GM18909 (cell line): ENCODE measurements at regions not wholly inside any gene's neighbourhood (a gene's known extent, or its start where the extent isn't known, plus 50 kb on each side); places are given as distances from the start of the nearest gene placed in this dataset.

Experiments used
- ATAC-seq: cut with Tn5 transposase; IDR thresholded peaks from one replicate; pipeline ENCODE4 v1.9.1; 2021; ENCODE audit warnings: mild to moderate bottlenecking; ENCODE audit not compliant: unreplicated experiment, poor library complexity

DNA sequence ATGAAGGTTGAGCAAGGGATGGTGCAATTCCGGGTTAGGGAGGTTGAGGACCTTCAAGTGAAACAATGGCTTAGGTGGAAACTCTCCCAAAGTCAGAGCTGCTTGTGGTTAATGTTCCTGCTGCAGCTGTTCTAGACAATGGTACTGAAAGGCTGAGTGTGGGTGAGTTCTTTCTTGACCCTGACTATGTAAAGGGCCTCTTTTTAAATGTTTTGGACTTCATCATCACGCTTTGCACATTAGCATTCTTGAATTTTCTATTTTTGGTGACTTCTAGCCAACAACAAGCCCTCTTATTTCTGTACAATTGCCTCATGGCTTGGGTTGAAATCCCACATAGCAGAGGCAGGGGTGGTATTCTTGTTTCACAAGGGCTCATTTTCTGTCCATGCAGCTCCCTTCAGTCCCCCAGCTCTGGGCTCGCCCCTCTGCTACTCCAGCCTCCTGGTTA, 136.3 kb upstream of the ANKRD55 start:
- no peak for ATAC-seq

DNA sequence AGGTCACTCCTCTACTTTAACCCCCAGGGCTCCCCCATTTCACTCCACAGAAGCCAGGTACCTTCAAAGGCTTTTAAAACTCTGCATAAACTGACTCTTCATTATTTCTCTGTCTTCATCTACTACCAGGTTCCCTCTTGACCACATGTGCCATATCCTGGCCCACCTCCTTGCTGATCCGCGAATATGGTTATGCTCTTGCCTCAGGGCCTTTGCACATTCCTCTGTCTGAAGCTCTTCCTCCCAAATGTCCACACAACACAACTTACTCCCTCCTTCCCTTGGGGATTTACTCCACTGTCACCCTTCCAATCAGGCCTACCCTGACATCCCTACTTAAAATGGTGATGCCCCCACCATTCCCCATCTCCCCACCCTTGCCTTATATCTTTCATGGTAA, 134.6 kb upstream of the ANKRD55 start:
- no peak for ATAC-seq

DNA sequence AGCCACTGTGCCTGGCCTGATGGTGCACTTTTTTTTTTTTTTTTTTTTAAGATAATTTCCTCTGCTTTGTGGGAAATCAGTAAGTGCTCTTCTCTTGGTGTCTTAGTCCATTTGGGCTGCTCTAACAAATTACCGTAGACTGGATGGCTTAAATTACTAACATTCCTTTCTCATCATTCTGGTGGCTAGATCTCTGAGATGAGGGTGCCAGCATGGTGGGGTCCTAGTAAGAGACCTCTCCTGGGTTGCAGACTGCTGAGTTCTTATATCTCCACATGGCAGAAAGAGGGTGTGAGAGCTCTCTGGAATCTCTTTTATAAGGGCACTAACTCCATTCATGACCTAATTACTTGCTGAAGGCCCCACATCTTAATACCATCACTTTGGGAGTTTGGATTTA, 133.9 kb upstream of the ANKRD55 start:
- no peak for ATAC-seq

DNA sequence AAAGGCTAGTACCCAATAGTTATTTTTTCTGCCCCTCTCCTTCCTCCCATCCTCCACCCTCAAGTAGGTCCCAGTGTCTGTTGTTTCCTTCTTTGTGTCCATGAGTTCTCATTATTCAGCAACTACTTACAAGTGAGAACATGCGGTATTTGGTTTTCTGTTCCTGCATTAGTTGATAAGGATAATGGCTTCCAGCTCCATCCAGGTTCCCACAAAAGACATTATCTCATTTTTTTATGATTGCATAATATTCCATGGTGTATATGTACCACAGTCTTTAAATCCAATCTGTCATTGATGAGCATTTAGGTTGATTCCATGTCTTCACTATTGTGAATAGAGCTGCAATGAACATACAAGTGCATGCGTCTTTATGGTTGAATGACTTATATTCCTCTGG, 128.3 kb upstream of the ANKRD55 start:
- no peak for ATAC-seq

DNA sequence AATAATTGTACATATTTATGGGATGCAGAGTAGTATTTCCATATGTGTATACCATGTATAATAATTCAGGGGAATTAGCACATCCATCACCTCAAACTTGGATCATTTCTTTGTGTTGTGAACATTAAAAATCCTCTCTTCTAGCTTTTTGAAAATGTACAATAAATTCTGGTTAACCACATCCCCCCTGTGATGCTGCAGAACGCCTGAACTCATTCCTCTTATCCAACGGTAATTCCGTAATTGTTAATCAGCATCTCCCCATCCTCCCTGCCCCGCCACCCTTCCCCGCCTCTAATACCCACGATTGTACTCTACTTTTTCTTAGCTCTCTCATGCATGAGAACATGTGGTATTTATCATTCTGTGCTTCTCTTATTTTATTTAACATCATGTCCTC, 127.7 kb upstream of the ANKRD55 start:
- ATAC-seq = no peak

DNA sequence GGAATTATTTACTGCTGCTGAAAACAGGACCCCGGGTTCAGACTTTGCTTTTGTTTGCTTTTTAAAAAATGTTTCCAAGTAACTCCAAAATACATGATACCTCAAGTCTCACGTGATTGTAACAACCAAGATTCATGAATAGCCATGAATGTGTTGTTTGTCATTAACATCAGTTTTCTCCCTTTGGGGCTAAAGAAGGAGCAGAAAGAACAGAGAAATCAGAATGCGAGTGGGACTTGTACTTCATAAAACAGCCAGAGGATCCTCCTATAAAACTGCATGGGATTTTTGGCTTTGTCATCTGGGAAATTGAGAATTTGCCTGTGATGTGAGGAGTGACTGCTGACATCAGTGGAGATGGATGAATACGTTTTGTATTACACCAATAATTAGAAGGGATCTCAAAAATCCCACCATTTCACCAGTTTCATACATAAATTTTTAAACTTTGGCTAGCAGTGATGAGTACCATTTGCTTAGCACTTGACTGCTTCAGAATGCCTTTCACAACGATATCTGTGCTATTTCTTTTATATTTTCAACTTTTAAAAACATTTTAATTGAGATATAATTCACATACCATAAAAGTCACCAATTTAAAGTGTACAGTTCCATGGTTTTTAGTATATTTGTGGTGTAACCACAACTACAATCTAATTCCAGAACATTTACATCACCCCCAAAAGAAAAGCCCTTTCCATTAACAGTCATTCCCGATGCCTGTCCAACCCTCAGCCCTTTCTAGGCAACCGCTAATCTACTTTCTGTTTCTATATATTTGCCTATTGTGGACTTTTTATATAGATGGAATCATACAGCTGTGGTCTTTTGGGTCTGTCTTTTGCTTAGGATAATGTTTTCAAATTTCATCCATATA, 126.9 kb upstream of the ANKRD55 start:
- ATAC-seq = no peak

DNA sequence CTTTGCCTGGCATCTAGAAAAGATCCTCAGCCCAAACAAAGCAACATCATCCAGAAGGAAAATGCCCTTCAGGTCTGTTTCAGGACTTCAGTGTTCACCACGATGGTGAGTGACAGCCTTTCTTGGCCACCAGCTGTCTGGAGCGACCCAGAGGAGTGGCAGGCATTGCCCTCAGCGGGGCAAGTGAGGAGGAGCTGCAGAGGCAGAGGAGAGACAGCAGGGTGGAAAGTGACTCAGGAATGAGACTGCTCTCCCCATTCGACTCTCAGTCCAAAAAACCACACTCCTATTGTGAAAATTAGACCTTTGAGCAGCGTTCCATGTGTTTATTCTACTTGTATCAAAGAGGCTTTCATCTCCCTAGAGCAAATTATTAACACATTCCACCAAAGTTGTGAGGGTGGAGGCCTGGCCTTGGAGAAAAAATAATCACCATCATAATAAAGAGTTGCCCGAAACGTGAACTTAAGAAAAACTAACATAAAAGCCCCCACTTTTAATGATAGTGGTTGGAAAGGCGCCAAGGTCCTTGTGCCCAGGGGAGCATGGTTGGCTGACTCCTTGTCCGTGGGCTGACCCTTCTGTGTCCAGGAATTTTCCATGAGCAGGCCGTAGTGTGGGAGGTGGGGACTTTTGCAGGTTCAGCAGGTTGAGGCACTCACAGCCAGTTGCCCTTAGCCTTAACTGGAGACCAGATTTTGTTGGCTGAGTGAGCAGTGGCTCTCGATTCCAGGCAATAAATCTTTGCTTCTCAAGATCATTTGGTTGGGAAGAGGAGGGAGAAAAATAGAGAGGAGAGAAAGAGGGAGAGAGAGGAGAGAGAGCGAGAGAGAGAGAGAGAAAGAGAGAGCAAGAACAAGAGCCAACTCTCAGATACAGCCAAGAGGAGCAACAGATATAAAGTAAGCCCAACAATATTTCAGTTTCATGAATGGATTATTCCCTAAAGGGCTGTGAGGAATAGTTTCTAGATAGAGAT, 125.9 kb upstream of the ANKRD55 start:
- no peak for ATAC-seq

DNA sequence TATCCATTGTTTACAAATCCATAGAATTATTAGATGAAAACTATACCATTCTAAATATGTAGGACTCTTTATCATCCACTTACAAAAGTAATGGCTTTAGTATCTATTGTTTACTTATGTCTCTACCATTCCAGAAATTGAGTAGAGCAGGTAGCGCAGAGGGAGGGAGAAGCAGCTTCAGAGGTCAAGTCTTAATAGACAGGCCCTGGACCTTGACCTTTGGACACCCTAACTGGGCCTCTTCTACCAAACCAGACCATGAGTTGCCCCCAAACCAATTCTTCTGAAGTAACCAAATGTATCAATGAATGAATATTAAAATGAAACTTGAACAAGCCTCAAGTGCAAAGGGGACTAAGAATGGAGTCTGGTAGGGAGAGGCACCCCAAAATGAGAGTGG, 124.9 kb upstream of the ANKRD55 start:
- ATAC-seq = no peak

DNA sequence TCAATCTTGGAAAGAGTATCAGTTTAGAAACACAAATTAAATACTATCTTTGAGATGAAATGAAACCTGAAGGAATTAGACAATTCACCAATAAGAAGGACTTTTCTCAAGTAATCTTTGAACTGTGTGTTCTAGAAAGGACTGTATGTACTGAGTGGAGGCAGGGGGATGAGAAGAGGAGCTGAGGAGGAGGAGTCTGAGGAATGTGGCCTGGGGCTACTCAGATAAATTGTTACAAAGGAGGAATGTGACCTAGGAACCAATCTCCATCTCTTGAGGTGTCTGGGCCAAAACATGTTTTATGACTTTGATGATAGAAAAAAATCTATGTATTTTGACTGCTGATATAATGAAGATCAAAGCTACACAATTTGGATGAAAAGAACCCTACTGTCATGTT, 124.3 kb upstream of the ANKRD55 start:
- ATAC-seq = no peak

DNA sequence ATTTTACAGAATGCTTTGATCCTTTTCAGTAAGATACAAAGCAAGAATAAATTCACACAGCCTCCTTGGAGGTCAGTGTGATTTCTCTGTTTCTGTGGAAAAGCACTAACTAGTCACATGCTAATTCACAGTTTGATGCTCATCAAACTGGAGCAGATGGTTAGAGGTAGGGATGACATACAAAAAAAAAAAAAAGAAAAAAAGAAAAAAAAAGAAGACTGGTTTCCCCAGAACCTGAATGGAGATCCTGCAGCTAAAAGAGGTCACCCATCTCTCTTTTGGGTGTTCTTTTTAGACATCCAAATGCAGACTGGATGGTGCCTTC, 123.7 kb upstream of the ANKRD55 start:
- ATAC-seq = no peak

DNA sequence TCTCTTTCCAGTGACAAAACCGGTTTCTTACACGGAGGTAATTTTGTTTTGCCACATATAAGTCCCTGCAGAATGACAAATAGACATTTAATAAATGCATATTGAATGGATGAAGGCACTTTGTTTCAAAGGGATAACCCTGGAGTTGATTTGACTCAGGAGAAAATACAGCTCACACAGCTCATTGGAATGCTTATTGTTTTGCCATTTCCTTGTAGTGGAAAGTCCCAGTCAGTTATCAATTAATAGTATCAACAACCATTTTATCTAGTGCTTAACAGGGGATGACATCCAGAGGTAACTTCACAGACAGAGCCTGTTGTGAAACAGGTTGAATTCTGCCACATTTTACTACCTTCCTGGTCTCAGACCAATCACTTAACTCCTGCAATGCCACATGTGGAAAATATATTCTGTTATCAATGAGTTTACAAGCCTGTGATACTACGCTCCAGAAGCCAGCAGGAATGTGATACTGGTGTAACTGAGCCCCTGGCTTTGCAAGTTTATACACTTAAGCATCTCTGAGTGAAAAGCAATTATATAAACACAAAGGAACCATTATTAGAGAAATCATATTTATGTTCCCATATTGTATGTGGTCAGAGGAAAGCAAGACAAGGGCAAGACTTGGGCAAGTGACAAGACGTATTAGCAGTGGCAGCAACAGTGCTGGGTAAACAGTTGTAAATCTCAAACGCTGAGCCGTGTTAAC, 123.1 kb upstream of the ANKRD55 start:
- ATAC-seq = no peak

DNA sequence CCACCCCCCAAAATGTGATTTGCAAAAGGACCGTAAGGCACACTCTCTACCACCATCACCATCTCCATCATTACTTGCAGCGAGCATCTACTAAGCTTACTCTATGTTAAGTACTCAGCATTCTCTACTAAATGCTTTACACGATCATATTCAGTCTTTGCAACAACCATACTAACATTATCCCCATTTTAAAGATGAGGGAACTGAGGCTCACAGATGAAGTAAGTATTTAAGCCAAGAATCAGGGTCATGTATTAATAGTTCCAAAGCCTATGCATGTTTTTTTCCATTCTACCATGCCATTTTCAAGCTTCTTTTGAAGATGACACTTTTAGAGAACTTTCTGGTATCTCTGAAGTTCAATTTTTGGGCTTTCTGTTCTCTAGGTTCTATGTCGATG, 121.7 kb upstream of the ANKRD55 start:
- no peak for ATAC-seq

DNA sequence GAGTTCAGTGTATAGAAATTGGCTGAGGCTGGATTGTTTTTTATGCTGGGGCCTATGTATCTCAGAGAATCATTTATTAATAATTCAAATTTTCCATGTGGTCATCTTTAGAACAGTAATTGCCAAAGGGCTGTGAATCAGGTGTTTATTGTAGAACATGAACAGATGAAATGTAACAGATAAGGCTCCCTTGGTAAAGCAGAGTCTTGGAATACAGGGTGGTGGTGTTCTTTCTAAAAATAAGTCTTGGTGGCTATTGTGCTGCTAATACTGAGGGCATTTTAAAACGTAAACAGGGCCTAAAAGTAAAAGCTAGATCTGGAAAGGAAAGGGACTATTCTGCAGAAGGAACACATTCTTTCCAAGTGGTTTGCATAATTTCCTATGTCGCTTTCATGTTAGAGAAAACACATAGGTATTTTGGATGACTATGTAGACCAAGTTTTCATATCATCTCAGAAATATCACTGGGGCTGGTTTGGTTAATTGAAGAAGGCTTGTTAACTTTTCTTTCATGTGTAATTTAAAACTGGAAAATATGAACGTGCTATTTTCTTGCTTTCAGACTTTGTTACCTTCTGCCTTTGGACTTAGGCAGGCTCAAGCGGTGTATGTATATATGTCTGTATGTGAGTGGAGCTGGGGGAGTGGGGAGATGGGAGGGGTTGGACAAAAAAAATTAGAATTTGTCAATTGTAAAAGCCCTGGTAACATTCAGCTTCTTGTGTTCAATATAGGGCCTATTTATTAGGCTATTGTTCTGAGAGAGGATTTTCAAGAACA, 119.9 kb upstream of the ANKRD55 start:
- no peak for ATAC-seq

DNA sequence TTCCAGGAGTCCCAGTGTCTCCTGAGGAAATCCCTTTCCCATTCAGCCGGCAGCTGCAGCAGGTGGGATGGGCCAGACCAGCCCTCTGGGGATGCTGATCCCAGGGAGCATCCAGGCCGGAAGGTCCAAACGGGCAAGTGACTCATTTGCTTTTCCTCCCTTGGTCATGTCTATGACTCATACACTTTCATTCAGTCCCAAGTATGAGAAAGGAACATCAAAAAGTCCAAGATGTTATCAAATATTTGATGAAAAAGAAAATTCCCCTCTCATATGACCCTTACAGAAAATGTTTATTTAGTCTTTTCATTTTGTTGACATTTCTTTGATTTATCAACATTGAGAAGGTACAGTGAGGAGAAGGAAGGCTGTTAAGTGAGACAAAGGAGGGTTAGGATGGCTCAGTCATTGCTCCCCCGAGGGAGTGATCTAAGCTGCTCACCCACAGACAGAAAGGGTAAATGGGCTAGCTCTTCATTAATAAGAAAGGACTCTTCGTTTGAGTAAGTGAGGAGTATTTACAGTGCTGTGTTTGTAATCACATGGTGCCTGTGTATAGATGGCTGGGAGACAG, 117.6 kb upstream of the ANKRD55 start:
- no peak for ATAC-seq

DNA sequence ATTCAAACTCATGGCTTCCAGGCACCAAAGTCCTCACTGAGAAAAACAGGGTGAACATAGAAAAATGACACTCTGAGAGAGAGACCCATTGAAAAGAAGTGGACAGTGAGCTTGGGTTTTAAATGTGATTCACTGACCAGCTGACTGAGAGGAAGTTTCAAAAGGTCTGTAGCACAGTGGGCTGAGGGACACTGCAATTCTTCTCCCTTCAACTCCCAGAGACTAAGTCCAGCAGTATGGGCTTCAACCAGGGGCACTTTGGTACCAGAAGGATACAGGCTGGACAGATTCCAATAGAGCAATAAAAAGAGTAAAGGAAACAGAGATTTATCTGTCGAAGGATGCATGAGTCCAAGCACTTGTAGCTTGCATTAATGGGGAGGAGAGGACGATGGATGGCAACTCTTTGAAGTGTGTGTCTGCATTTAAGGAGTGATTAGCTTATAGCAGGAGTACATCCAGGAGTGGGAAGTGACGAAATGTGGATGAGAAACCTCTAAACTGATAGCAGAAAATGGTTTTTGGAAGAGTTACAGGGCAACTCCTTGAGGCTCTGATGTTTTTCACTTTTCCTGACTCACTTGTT, 117.0 kb upstream of the ANKRD55 start:
- no peak for ATAC-seq

DNA sequence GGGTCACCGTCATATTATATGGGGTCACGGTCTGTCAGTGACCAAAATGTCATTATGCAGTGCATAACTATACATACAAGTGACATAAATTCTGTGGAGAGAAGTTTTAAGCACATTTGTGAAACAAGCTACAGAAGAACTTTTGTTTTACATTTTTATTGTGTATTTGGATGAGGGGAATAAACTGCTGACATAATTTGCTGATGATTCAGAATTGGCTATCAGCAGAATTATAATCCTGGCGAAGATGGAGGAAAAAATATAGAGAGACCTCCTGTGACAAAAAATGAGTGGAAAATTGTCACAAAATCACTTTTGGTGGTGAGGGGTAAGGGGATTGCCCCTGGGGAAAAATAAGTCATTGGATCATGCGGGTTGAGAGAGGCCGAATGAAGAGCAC, 116.3 kb upstream of the ANKRD55 start:
- ATAC-seq = no peak

DNA sequence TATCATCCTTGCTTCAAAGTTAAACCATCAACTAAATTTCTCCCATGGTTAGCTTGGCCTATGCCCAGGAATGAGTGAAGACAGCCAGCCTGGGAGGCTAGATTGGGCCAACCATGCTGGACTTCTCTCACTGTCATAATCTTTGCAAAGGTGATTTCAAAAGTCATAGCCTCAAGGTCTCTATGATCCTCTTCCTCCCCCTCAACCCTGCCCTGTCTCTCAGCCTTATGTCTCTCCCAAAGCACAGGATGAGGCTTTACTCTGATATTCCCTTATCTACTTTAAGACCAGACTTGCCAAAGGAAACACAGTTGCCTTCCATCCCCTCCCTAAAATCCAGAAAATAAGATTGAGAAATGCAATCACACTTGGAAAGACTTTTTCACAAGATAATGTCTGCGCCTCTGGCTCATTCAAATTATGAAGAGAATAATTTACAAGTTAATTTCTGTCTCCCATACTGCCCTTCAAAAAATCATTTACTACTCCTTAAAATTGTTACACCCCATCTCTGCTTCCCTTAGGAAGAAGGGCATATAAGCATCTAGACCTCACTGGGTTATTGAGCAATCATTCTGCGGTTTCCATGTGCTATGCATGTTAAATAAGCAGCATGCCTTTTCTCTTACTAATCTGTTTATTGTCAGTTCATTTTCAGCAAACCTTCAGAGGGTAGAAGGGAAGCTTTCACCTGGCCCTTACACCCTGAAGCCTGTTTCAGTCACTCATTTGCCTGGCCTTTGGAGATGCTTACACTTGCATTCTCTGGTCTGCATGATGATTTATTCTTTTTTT, 113.8 kb upstream of the ANKRD55 start:
- ATAC-seq = no peak

DNA sequence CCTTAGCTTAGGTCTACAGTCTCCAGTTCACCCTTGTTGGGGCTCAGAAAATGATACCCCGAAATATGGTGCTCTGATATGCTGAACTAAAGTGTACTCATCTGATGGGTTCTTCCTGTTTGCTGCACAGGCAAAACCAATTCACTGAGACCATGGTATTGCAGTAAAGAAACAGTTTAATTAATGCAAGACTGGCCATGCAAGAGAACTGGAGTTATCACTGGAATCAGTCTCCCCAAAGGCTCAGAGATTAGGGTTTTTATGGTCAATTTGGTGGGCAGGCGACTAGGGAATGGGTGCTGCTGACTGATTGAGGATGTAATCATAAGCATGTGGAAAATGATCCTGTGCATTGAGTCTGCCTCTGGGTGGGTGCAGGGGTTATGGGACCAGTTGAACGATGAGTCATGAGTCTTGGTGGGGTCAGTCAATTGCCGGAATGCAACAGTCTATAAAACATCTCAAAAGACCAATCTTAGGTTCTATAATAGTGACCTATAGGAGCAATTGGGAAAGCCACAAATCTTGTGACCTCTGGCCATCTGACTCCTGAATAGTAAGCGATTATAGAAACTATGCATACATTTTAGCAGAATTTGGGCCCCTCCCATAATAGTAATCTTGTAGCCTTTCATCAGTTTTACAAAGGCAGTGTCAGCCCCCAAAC, 113.0 kb upstream of the ANKRD55 start:
- ATAC-seq = no peak
